ENCODE measurements at regions not wholly inside any gene's neighbourhood (a gene's known extent, or its start where the extent isn't known, plus 50 kb on each side); places are given as distances from the start of the nearest gene placed in this dataset.

- peak; percentile 66 for DNase-seq
These were observed 51.8 kb upstream of the TEX48 start for GRCh38 chr9:114733816-114734215.

GRCh38 chr9:114732823-114733222, 50.8 kb upstream of the TEX48 start:
- peak; percentile 24 for DNase-seq

Measured in EL (cell line).